C4-2B (cell line): ENCODE measurements at regions not wholly inside any gene's neighbourhood (a gene's known extent, or its start where the extent isn't known, plus 50 kb on each side); places are given as distances from the start of the nearest gene placed in this dataset.

Experiments used
- CTCF ChIP-seq: fragments of 450-650 bp; conservative IDR thresholded peaks from 2 replicates; pipeline ENCODE4 v1.5.1; 2017; ENCODE audit warnings: mild to moderate bottlenecking
- ZFX ChIP-seq: fragments of 450-650 bp; IDR thresholded peaks from 2 replicates; pipeline ENCODE4 v1.6.1; 2017

- TF ChIP-seq CTCF (no peak), ZFX (no peak)
Observed at GRCh38 chr5:89229331-89230070, 346.5 kb upstream of the MEF2C start.
